KMS-11 (cell line): ENCODE measurements at regions not wholly inside any gene's neighbourhood (a gene's known extent, or its start where the extent isn't known, plus 50 kb on each side); places are given as distances from the start of the nearest gene placed in this dataset.

Experiments used
- H2AFZ ChIP-seq: fragments of 200-600 bp; sonication (generic); 2 replicates; pipeline ENCODE4 v1.6.1; 2016; ENCODE audit warnings: antibody characterized with exemption, mixed run types, low read depth
- H3K27ac ChIP-seq: fragments of 200-600 bp; sonication (generic); 2 replicates; pipeline ENCODE4 v1.6.1; 2016; ENCODE audit warnings: mild to moderate bottlenecking, mixed run types
- H3K27me3 ChIP-seq: fragments of 200-600 bp; sonication (generic); 2 replicates; pipeline ENCODE4 v1.6.1; 2017; ENCODE audit warnings: mild to moderate bottlenecking, low read depth, mixed run types, moderate library complexity; ENCODE audit not compliant: insufficient read depth
- H3K36me3 ChIP-seq: fragments of 200-600 bp; sonication (generic); 2 replicates; pipeline ENCODE4 v1.6.1; 2017; ENCODE audit warnings: mild to moderate bottlenecking, mixed run types; ENCODE audit not compliant: insufficient read depth
- H3K4me1 ChIP-seq: fragments of 200-600 bp; sonication (generic); 2 replicates; pipeline ENCODE4 v1.6.1; 2016; ENCODE audit warnings: mild to moderate bottlenecking, low read depth, mixed run types; ENCODE audit not compliant: poor library complexity, severe bottlenecking
- H3K4me2 ChIP-seq: fragments of 200-600 bp; sonication (generic); 2 replicates; pipeline ENCODE4 v1.7.0; 2016; ENCODE audit warnings: mild to moderate bottlenecking, mixed run types
- H3K4me3 ChIP-seq: fragments of 200-600 bp; sonication (generic); IDR thresholded peaks from 2 replicates; pipeline ENCODE4 v1.6.1; 2017; ENCODE audit warnings: low read depth, low read length, mixed read lengths; ENCODE audit not compliant: insufficient read depth
- H3K79me2 ChIP-seq: fragments of 200-600 bp; sonication (generic); 2 replicates; pipeline ENCODE4 v1.6.1; 2016; ENCODE audit warnings: low read depth, mixed run types; ENCODE audit not compliant: insufficient read depth
- H3K9ac ChIP-seq: fragments of 200-600 bp; sonication (generic); 2 replicates; pipeline ENCODE4 v1.6.1; 2016; ENCODE audit warnings: mild to moderate bottlenecking, mixed run types
- H4K20me1 ChIP-seq: fragments of 200-600 bp; sonication (generic); 2 replicates; pipeline ENCODE4 v1.6.1; 2016; ENCODE audit warnings: mild to moderate bottlenecking, mixed run types; ENCODE audit not compliant: insufficient read depth
- CTCF ChIP-seq: fragments of 200-600 bp; sonication (generic); conservative IDR thresholded peaks from 2 replicates; pipeline ENCODE4 v1.6.1; 2017; ENCODE audit warnings: low read depth, mild to moderate bottlenecking, antibody characterized with exemption, low read length, moderate library complexity, mixed read lengths

- no peak overlapping the region for H2AFZ ChIP-seq
- no peak overlapping the region for H3K27ac ChIP-seq
- no peak overlapping the region for H3K4me3 ChIP-seq
Observed at GRCh38 chr2:118716102-118716501, 131.3 kb downstream of the EN1 start.

GRCh38 chr2:118714118-118714517 lies 133.3 kb downstream of the EN1 start:
- TF ChIP-seq CTCF: no peak
- Histone ChIP-seq H2AFZ (no peak overlapping the region), H3K79me2 (no peaks in the 10 kb centered on the region), H4K20me1 (no peaks in the 10 kb centered on the region), H3K4me3 (no peak overlapping the region), H3K27me3 (no peaks in the 10 kb centered on the region), H3K9ac (no peak overlapping the region), H3K4me1 (no peaks in the 10 kb centered on the region), H3K4me2 (no peak overlapping the region), H3K36me3 (no peaks in the 10 kb centered on the region), H3K27ac (no peak overlapping the region)

More at GRCh38 chr2:118716102-118716501, 131.3 kb downstream of the EN1 start:
- Histone ChIP-seq H3K9ac (no peak overlapping the region), H3K36me3 (no peaks in the 10 kb centered on the region), H3K79me2 (no peaks in the 10 kb centered on the region), H3K4me2 (no peak overlapping the region), H3K4me1 (no peaks in the 10 kb centered on the region), H3K27me3 (no peaks in the 10 kb centered on the region), H4K20me1 (no peaks in the 10 kb centered on the region)
- TF ChIP-seq CTCF: no peak

- Histone ChIP-seq H3K27me3 (no peaks in the 10 kb centered on the region), H3K4me1 (no peaks in the 10 kb centered on the region), H3K36me3 (no peaks in the 10 kb centered on the region), H3K4me3 (no peak overlapping the region), H2AFZ (no peak overlapping the region), H3K4me2 (no peak overlapping the region), H3K79me2 (no peaks in the 10 kb centered on the region), H4K20me1 (no peaks in the 10 kb centered on the region), H3K27ac (no peak overlapping the region), H3K9ac (no peak overlapping the region)
- no peak for TF ChIP-seq CTCF
Observed at GRCh38 chr2:118711603-118712002, 135.8 kb downstream of the EN1 start.

GRCh38 chr2:118710481-118710880 lies 137.0 kb downstream of the EN1 start:
- TF ChIP-seq CTCF: no peak
- H3K4me2 ChIP-seq: no peak overlapping the region
- H3K4me3 ChIP-seq: no peak overlapping the region
- no peaks in the 10 kb centered on the region for H3K27me3 ChIP-seq
- H2AFZ ChIP-seq: no peak overlapping the region
- H4K20me1 ChIP-seq: no peaks in the 10 kb centered on the region
- no peaks in the 10 kb centered on the region for H3K36me3 ChIP-seq
- H3K27ac ChIP-seq: no peak overlapping the region
- H3K79me2 ChIP-seq: no peaks in the 10 kb centered on the region
- no peaks in the 10 kb centered on the region for H3K4me1 ChIP-seq
- H3K9ac ChIP-seq: no peak overlapping the region
